Activated B cell treated with CpG ODN at 0.5 μM for 24 hours (primary cell): ENCODE measurements at regions not wholly inside any gene's neighbourhood (a gene's known extent, or its start where the extent isn't known, plus 50 kb on each side); places are given as distances from the start of the nearest gene placed in this dataset.

Experiments used
- ATAC-seq: fragments of 200-7000 bp; cut with Tn5 transposase; one replicate; pipeline ENCODE4 v1.10.0; 2021; ENCODE audit warnings: low read depth, mild to moderate bottlenecking, moderate library complexity
- CTCF ChIA-PET: fragments of 350-600 bp; sonication (Branson Sonifier 250); formaldehyde crosslinking; loops from one replicate; lab custom pipeline; 2021; ENCODE audit warnings: antibody characterized with exemption; lab: Charles Lee
- POLR2A ChIA-PET: fragments of 350-600 bp; sonication (Branson Sonifier 250); formaldehyde crosslinking; loops from one replicate; lab custom pipeline; 2021; ENCODE audit warnings: antibody characterized with exemption; lab: Charles Lee
- DNase-seq: peaks from one replicate; pipeline ENCODE4 v3.0.0; 2022
- H3K27ac Mint-ChIP-seq: one replicate; pipeline ENCODE4 v1.8.0; 2020; ENCODE audit warnings: mixed read lengths
- H3K27me3 Mint-ChIP-seq: one replicate; pipeline ENCODE4 v1.8.0; 2021; ENCODE audit warnings: mixed read lengths
- H3K36me3 Mint-ChIP-seq: one replicate; pipeline ENCODE4 v1.8.0; 2021; ENCODE audit warnings: low read depth, mixed read lengths
- H3K4me1 Mint-ChIP-seq: one replicate; pipeline ENCODE4 v1.8.0; 2021; ENCODE audit warnings: mixed read lengths
- H3K4me3 Mint-ChIP-seq: one replicate; pipeline ENCODE4 v1.8.0; 2020; ENCODE audit warnings: mild to moderate bottlenecking, mixed read lengths
- H3K9me3 Mint-ChIP-seq: one replicate; pipeline ENCODE4 v1.8.0; 2020; ENCODE audit warnings: mixed read lengths
- CTCF ChIP-seq: fragments of 200-600 bp; IDR thresholded peaks from one replicate; pipeline ENCODE4 v1.8.0; 2022; ENCODE audit warnings: antibody characterized with exemption, mild to moderate bottlenecking
- intact Hi-C: fragments of 100-400 bp; cut with micrococcal nuclease; formaldehyde crosslinking; loops from one replicate; pipeline ENCODE4 v1.15.1; 2024

DNA sequence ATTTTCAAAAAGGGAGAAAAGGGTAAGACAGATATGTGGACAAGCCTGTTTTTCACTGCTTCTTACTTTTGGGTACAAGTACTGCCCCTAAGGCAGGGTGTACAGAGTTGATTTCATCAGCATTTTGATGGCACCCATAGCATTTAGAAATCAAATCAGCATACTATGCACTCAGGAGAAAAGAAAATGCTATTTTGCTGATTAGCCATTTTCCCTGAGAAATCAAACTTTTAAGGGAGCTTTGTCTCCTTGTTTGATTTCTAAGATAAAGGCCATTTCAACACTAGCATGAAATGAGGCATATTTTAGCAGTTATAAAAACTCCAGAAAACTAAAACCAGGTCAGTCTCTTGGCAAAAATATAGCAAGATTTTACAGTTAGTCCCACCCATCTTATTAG, 2269.4 kb upstream of the WWC1 start:
- no peaks in the 10 kb centered on the region for H3K36me3 Mint-ChIP-seq
- no peaks in the 10 kb centered on the region for H3K4me1 Mint-ChIP-seq
- ATAC-seq (no peak), DNase-seq (no peak)
- intact Hi-C loops, result no loop called here
- no peaks in the 10 kb centered on the region for H3K9me3 Mint-ChIP-seq
- TF ChIP-seq CTCF, result no peak
- H3K27me3 Mint-ChIP-seq, result no peaks in the 10 kb centered on the region
- ChIA-PET POLR2A (no interaction called here), CTCF (no interaction called here)
- no peak overlapping the region for H3K27ac Mint-ChIP-seq
- no peak overlapping the region for H3K4me3 Mint-ChIP-seq

DNA sequence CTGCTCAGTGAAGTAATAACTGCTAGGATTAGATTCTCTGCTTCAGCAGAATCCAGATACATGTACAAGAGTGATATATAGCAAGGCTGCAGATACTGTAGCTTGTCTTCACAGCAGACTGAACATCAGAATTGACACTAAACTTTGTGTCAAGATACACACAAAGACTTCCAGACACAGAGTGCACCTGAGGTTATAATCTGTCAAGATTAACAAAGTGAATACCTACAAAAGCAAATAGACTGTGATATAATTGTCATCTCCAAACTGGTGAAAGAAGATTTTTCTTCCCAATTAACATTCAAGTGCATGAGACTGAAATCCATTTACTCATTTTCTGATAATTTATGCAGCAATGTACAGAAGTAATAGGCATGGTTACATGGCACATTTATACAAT, 2266.5 kb upstream of the WWC1 start:
- ChIA-PET POLR2A (no interaction called here), CTCF (no interaction called here)
- ATAC-seq (no peak), DNase-seq (no peak)
- Mint-ChIP-seq H3K4me3 (no peak overlapping the region), H3K4me1 (no peaks in the 10 kb centered on the region), H3K27me3 (no peaks in the 10 kb centered on the region), H3K36me3 (no peaks in the 10 kb centered on the region), H3K9me3 (no peaks in the 10 kb centered on the region), H3K27ac (no peak overlapping the region)
- TF ChIP-seq CTCF, result no peak
- intact Hi-C loops, result no loop called here

GRCh38 chr5:166027582-166027981, 2263.9 kb upstream of the WWC1 start:
- ChIA-PET CTCF (no interaction called here), POLR2A (no interaction called here)
- DNase-seq (no peak), ATAC-seq (no peak)
- Mint-ChIP-seq H3K27me3 (no peaks in the 10 kb centered on the region), H3K4me1 (no peaks in the 10 kb centered on the region), H3K36me3 (no peaks in the 10 kb centered on the region), H3K4me3 (no peak overlapping the region), H3K9me3 (no peaks in the 10 kb centered on the region), H3K27ac (no peak overlapping the region)
- TF ChIP-seq CTCF, result no peak
- intact Hi-C loops, result no loop called here

DNA sequence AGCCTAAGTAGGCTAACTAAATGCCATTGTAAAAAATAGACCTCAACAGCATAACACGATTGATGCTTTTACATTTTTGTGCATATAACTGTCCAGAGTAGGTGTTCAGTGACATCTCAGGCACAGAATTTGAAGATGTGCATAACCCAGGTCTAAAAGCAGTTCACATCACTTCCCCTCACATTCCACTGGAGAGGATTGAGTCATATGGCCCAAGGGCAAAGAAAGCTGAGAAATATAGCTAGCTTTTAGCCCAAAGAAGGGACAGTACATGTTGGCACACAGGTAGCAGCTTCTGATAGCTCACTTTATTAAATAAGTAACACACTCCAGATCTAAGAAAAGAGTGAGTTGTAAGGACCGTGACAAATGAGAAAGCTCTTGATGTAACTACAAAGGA, 2259.5 kb upstream of the WWC1 start:
- H3K27ac Mint-ChIP-seq, result no peak overlapping the region
- no peaks in the 10 kb centered on the region for H3K4me1 Mint-ChIP-seq
- no peak for TF ChIP-seq CTCF
- H3K9me3 Mint-ChIP-seq, result peaks cover 3% of the 10 kb centered on the region
- no peaks in the 10 kb centered on the region for H3K27me3 Mint-ChIP-seq
- no peaks in the 10 kb centered on the region for H3K36me3 Mint-ChIP-seq
- DNase-seq (no peak), ATAC-seq (no peak)
- ChIA-PET POLR2A (no interaction called here), CTCF (no interaction called here)
- intact Hi-C loops, result no loop called here
- H3K4me3 Mint-ChIP-seq, result no peak overlapping the region

- Mint-ChIP-seq H3K36me3 (no peaks in the 10 kb centered on the region), H3K9me3 (peaks cover 3% of the 10 kb centered on the region), H3K27me3 (no peaks in the 10 kb centered on the region), H3K27ac (no peak overlapping the region), H3K4me3 (no peak overlapping the region), H3K4me1 (no peaks in the 10 kb centered on the region)
- TF ChIP-seq CTCF, result no peak
- intact Hi-C loops, result no loop called here
- ChIA-PET POLR2A (no interaction called here), CTCF (interaction anchor here (0.6 kb wide), 1 partner anchor 89 kb away, joined by 3 read pairs; no protein-coding TSS in a partner anchor)
- DNase-seq (no peak), ATAC-seq (no peak)
Measured at GRCh38 chr5:166032601-166033000, 2258.8 kb upstream of the WWC1 start.
